ENCODE measurements at regions not wholly inside any gene's neighbourhood (a gene's known extent, or its start where the extent isn't known, plus 50 kb on each side); places are given as distances from the start of the nearest gene placed in this dataset.

- no peak for TF ChIP-seq POLR2A (IDR thresholded peaks at IDR 0.05)
- no peak for TF ChIP-seq CTCF (IDR thresholded peaks at IDR 0.05)
Measured at GRCh38 chr18:49708662-49709346, 104.5 kb downstream of the ACAA2 start.
